HEK293 (cell line): ENCODE measurements at regions not wholly inside any gene's neighbourhood (a gene's known extent, or its start where the extent isn't known, plus 50 kb on each side); places are given as distances from the start of the nearest gene placed in this dataset.

Experiments used
- CTCF ChIA-PET: fragments of 350-600 bp; formaldehyde crosslinking; extraction: SDS; loops from one replicate; lab custom pipeline; 2021; ENCODE audit warnings: antibody characterized with exemption; lab: Yijun Ruan, JAX
- POLR2A ChIA-PET: fragments of 300-600 bp; formaldehyde crosslinking; extraction: SDS; loops from one replicate; lab custom pipeline; 2020; ENCODE audit warnings: antibody characterized with exemption, inconsistent platforms; lab: Yijun Ruan, JAX
- H3K27ac ChIP-seq: fragments of 200-500 bp; sonication (Bioruptor generic); 2 replicates; pipeline ENCODE4 v1.5.1; 2014; ENCODE audit warnings: low read depth, low read length, control low read depth, inconsistent platforms; ENCODE audit errors: extremely low read depth
- H3K36me3 ChIP-seq, 2 experiments: fragments of 200-500 bp in 1 of 2; sonication (Bioruptor generic) in 1 of 2; 1 replicate in 1 of 2; 2 replicates in 1 of 2; pipeline ENCODE4 v1.5.1; 2014 to 2017; ENCODE audit warnings: inconsistent platforms in 2 of 2, low read length in 2 of 2; ENCODE audit not compliant: control insufficient read depth in 2 of 2, insufficient read depth in 1 of 2
- H3K4me1 ChIP-seq: fragments of 200-500 bp; sonication (Bioruptor generic); 2 replicates; pipeline ENCODE4 v1.5.1; 2014; ENCODE audit warnings: mild to moderate bottlenecking, low read length, inconsistent platforms; ENCODE audit not compliant: control insufficient read depth, insufficient read depth
- H3K4me3 ChIP-seq: 2 replicates; pipeline ENCODE4 v1.5.1; 2011; ENCODE audit warnings: low read depth, mild to moderate bottlenecking, control low read depth, low read length, moderate library complexity
- H3K9me3 ChIP-seq: fragments of 200-500 bp; sonication (Bioruptor generic); 2 replicates; pipeline ENCODE4 v1.5.1; 2014; ENCODE audit warnings: low read depth, low read length, inconsistent platforms; ENCODE audit not compliant: control insufficient read depth, insufficient read depth
- GFI1B ChIP-seq: fragments of 450-650 bp; formaldehyde crosslinking; IDR thresholded peaks from 2 replicates; pipeline ENCODE4 v1.5.1; 2016; ENCODE audit warnings: missing biosample characterization, missing genetic modification characterization
- GLI4 ChIP-seq: fragments of 450-650 bp; formaldehyde crosslinking; IDR thresholded peaks from 2 replicates; pipeline ENCODE4 v1.5.1; 2016; ENCODE audit warnings: missing biosample characterization, missing genetic modification characterization
- GLIS2 ChIP-seq: fragments of 450-650 bp; formaldehyde crosslinking; IDR thresholded peaks from 2 replicates; pipeline ENCODE4 v1.5.1; 2016; ENCODE audit warnings: missing biosample characterization, missing genetic modification characterization
- KLF8 ChIP-seq: fragments of 450-650 bp; formaldehyde crosslinking; IDR thresholded peaks from 2 replicates; pipeline ENCODE4 v1.5.1; 2016; ENCODE audit warnings: missing biosample characterization, missing genetic modification characterization
- OVOL3 ChIP-seq: fragments of 450-650 bp; formaldehyde crosslinking; IDR thresholded peaks from 2 replicates; pipeline ENCODE4 v1.5.1; 2016; ENCODE audit warnings: missing biosample characterization, missing genetic modification characterization
- SALL2 ChIP-seq: fragments of 450-650 bp; formaldehyde crosslinking; IDR thresholded peaks from 2 replicates; pipeline ENCODE4 v1.5.0; 2017; ENCODE audit warnings: missing biosample characterization, mild to moderate bottlenecking, missing genetic modification characterization, borderline replicate concordance
- ZBTB21 ChIP-seq: fragments of 450-650 bp; formaldehyde crosslinking; IDR thresholded peaks from 2 replicates; pipeline ENCODE4 v1.5.1; 2017; ENCODE audit warnings: missing biosample characterization, missing genetic modification characterization
- ZFP3 ChIP-seq: fragments of 450-650 bp; formaldehyde crosslinking; IDR thresholded peaks from 2 replicates; pipeline ENCODE4 v1.5.1; 2016; ENCODE audit warnings: low read depth, missing biosample characterization, missing genetic modification characterization
- ZFP37 ChIP-seq: fragments of 450-650 bp; formaldehyde crosslinking; IDR thresholded peaks from 2 replicates; pipeline ENCODE4 v1.5.1; 2016; ENCODE audit warnings: missing biosample characterization, missing genetic modification characterization
- ZNF121 ChIP-seq: fragments of 450-650 bp; formaldehyde crosslinking; IDR thresholded peaks from 2 replicates; pipeline ENCODE4 v1.5.1; 2016; ENCODE audit warnings: missing biosample characterization, missing genetic modification characterization
- ZNF140 ChIP-seq: fragments of 450-650 bp; formaldehyde crosslinking; IDR thresholded peaks from 2 replicates; pipeline ENCODE4 v1.5.1; 2016; ENCODE audit warnings: missing biosample characterization, missing genetic modification characterization
- ZNF19 ChIP-seq: fragments of 450-650 bp; formaldehyde crosslinking; IDR thresholded peaks from 2 replicates; pipeline ENCODE4; 2016; ENCODE audit warnings: missing biosample characterization, missing genetic modification characterization, low read depth
- ZNF2 ChIP-seq: fragments of 450-650 bp; formaldehyde crosslinking; IDR thresholded peaks from 2 replicates; pipeline ENCODE4 v1.5.1; 2016; ENCODE audit warnings: missing biosample characterization, missing genetic modification characterization
- ZNF302 ChIP-seq: fragments of 450-650 bp; formaldehyde crosslinking; IDR thresholded peaks from 2 replicates; pipeline ENCODE4 v1.5.1; 2016; ENCODE audit warnings: missing biosample characterization, missing genetic modification characterization, low read depth
- ZNF366 ChIP-seq: fragments of 450-650 bp; formaldehyde crosslinking; conservative IDR thresholded peaks from 2 replicates; pipeline ENCODE4 v1.5.1; 2016; ENCODE audit warnings: missing biosample characterization, missing genetic modification characterization
- ZNF37A ChIP-seq: fragments of 450-650 bp; IDR thresholded peaks from 2 replicates; pipeline ENCODE4 v1.5.1; 2018; ENCODE audit warnings: missing biosample characterization, missing genetic modification characterization
- ZNF561 ChIP-seq: fragments of 450-650 bp; IDR thresholded peaks from 2 replicates; pipeline ENCODE4 v1.5.1; 2018; ENCODE audit warnings: missing biosample characterization, missing genetic modification characterization, borderline replicate concordance
- ZNF626 ChIP-seq: fragments of 450-650 bp; sonication (Bioruptor Pico); formaldehyde crosslinking; IDR thresholded peaks from 2 replicates; pipeline ENCODE4 v1.5.1; 2018; ENCODE audit warnings: missing biosample characterization, missing genetic modification characterization, inconsistent platforms
- ZNF629 ChIP-seq: fragments of 450-650 bp; formaldehyde crosslinking; IDR thresholded peaks from 2 replicates; pipeline ENCODE4 v1.5.1; 2017; ENCODE audit warnings: missing biosample characterization, missing genetic modification characterization
- ZNF670 ChIP-seq: fragments of 450-650 bp; formaldehyde crosslinking; IDR thresholded peaks from 2 replicates; pipeline ENCODE4 v1.5.1; 2016; ENCODE audit warnings: missing biosample characterization, missing genetic modification characterization, low read depth
- ZNF843 ChIP-seq: fragments of 450-650 bp; formaldehyde crosslinking; IDR thresholded peaks from 2 replicates; pipeline ENCODE4 v1.5.1; 2016; ENCODE audit warnings: missing biosample characterization, missing genetic modification characterization
- TF ChIP-seq, protein P1 (sequence below): fragments of 450-650 bp; formaldehyde crosslinking; IDR thresholded peaks from 2 replicates; pipeline ENCODE4 v1.5.1; 2016; ENCODE audit warnings: missing biosample characterization, missing genetic modification characterization
- TF ChIP-seq, protein P2 (sequence below): fragments of 450-650 bp; IDR thresholded peaks from 2 replicates; pipeline ENCODE4 v1.5.1; 2018; ENCODE audit warnings: missing biosample characterization, mild to moderate bottlenecking, missing genetic modification characterization
- TF ChIP-seq, protein P3 (sequence below): fragments of 450-650 bp; formaldehyde crosslinking; IDR thresholded peaks from 2 replicates; pipeline ENCODE4 v1.5.1; 2016; ENCODE audit warnings: missing biosample characterization, missing genetic modification characterization
- TF ChIP-seq, protein P4 (sequence below): fragments of 450-650 bp; formaldehyde crosslinking; IDR thresholded peaks from 2 replicates; pipeline ENCODE4 v1.5.1; 2016; ENCODE audit warnings: missing biosample characterization, missing genetic modification characterization, borderline replicate concordance
- TF ChIP-seq, protein P5 (sequence below): fragments of 450-650 bp; formaldehyde crosslinking; IDR thresholded peaks from 2 replicates; pipeline ENCODE4 v1.5.1; 2016; ENCODE audit warnings: missing biosample characterization, missing genetic modification characterization

DNA sequence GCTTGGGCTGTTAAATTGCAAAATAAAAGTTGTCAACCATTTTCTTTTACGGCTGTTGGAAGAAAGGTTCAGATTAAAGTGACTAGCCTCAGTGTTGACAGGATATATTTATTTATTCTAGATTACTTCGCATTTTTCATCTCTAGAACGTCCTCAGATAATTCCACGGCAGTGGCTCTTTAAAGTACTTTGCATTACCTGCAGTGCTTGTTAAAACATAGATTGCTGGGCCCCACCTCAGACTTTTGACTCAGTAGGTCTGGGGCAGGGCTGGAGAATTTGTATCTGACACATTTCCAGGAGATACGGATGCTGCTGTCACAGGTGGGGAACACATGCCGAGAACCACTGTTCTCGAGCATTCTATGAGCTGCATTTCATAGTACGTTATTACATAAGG, 292.7 kb downstream of the EDEM1 start (continued):
- TF ChIP-seq, protein P1, sequence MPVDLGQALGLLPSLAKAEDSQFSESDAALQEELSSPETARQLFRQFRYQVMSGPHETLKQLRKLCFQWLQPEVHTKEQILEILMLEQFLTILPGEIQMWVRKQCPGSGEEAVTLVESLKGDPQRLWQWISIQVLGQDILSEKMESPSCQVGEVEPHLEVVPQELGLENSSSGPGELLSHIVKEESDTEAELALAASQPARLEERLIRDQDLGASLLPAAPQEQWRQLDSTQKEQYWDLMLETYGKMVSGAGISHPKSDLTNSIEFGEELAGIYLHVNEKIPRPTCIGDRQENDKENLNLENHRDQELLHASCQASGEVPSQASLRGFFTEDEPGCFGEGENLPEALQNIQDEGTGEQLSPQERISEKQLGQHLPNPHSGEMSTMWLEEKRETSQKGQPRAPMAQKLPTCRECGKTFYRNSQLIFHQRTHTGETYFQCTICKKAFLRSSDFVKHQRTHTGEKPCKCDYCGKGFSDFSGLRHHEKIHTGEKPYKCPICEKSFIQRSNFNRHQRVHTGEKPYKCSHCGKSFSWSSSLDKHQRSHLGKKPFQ (tag by site-specific recombination) = no peak
- TF ChIP-seq ZFP3 (no peak), ZNF561 (tag by site-specific recombination) (no peak), ZNF302 (tag by site-specific recombination) (no peak), ZNF626 (tag by site-specific recombination) (no peak), SALL2 (tag by site-specific recombination) (no peak), ZNF140 (tag by site-specific recombination) (no peak), KLF8 (tag by site-specific recombination) (no peak), ZNF37A (tag by site-specific recombination) (no peak), OVOL3 (no peak)
- TF ChIP-seq, protein P2, sequence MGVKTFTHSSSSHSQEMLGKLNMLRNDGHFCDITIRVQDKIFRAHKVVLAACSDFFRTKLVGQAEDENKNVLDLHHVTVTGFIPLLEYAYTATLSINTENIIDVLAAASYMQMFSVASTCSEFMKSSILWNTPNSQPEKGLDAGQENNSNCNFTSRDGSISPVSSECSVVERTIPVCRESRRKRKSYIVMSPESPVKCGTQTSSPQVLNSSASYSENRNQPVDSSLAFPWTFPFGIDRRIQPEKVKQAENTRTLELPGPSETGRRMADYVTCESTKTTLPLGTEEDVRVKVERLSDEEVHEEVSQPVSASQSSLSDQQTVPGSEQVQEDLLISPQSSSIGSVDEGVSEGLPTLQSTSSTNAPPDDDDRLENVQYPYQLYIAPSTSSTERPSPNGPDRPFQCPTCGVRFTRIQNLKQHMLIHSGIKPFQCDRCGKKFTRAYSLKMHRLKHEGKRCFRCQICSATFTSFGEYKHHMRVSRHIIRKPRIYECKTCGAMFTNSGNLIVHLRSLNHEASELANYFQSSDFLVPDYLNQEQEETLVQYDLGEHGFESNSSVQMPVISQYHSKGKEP = no peak
- TF ChIP-seq, protein P3, sequence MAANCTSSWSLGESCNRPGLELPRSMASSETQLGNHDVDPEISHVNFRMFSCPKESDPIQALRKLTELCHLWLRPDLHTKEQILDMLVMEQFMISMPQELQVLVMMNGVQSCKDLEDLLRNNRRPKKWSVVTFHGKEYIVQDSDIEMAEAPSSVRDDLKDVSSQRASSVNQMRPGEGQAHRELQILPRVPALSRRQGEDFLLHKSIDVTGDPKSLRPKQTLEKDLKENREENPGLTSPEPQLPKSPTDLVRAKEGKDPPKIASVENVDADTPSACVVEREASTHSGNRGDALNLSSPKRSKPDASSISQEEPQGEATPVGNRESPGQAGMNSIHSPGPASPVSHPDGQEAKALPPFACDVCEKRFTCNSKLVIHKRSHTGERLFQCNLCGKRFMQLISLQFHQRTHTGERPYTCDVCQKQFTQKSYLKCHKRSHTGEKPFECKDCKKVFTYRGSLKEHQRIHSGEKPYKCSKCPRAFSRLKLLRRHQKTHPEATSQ = no peak
- TF ChIP-seq, protein P4, sequence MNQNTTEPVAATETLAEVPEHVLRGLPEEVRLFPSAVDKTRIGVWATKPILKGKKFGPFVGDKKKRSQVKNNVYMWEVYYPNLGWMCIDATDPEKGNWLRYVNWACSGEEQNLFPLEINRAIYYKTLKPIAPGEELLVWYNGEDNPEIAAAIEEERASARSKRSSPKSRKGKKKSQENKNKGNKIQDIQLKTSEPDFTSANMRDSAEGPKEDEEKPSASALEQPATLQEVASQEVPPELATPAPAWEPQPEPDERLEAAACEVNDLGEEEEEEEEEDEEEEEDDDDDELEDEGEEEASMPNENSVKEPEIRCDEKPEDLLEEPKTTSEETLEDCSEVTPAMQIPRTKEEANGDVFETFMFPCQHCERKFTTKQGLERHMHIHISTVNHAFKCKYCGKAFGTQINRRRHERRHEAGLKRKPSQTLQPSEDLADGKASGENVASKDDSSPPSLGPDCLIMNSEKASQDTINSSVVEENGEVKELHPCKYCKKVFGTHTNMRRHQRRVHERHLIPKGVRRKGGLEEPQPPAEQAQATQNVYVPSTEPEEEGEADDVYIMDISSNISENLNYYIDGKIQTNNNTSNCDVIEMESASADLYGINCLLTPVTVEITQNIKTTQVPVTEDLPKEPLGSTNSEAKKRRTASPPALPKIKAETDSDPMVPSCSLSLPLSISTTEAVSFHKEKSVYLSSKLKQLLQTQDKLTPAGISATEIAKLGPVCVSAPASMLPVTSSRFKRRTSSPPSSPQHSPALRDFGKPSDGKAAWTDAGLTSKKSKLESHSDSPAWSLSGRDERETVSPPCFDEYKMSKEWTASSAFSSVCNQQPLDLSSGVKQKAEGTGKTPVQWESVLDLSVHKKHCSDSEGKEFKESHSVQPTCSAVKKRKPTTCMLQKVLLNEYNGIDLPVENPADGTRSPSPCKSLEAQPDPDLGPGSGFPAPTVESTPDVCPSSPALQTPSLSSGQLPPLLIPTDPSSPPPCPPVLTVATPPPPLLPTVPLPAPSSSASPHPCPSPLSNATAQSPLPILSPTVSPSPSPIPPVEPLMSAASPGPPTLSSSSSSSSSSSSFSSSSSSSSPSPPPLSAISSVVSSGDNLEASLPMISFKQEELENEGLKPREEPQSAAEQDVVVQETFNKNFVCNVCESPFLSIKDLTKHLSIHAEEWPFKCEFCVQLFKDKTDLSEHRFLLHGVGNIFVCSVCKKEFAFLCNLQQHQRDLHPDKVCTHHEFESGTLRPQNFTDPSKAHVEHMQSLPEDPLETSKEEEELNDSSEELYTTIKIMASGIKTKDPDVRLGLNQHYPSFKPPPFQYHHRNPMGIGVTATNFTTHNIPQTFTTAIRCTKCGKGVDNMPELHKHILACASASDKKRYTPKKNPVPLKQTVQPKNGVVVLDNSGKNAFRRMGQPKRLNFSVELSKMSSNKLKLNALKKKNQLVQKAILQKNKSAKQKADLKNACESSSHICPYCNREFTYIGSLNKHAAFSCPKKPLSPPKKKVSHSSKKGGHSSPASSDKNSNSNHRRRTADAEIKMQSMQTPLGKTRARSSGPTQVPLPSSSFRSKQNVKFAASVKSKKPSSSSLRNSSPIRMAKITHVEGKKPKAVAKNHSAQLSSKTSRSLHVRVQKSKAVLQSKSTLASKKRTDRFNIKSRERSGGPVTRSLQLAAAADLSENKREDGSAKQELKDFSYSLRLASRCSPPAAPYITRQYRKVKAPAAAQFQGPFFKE (tag by site-specific recombination) = no peak

DNA sequence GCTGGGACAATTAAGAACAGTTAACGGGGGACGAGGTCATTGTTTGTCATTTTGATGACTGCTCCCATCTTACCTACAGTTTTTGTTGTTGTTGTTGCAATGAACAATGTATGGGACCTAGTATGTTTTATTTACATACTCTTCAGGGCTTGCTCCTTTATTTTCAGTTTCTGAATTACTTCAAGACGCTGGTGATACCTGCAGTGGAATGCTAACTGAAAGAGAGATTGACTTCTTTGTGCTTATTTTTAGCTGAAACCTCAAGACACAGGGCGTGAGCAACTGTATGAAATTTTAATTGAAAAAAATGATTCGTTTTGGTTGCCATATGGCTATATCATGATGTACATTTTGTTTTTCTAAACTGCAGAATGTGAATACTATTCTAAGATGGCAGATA, 297.9 kb downstream of the EDEM1 start:
- POLR2A ChIA-PET = no interaction called here
- H3K4me1 ChIP-seq = no peaks in the 10 kb centered on the region
- CTCF ChIA-PET = no interaction called here
- no peaks in the 10 kb centered on the region for H3K9me3 ChIP-seq
- no peaks in the 10 kb centered on the region for H3K36me3 ChIP-seq
- no peak overlapping the region for H3K4me3 ChIP-seq
- H3K27ac ChIP-seq = no peak overlapping the region
- TF ChIP-seq ZNF366 (tag by site-specific recombination) (no peak), ZNF19 (tag by site-specific recombination) (no peak), ZBTB21 (tag by site-specific recombination) (no peak), ZNF670 (tag by site-specific recombination) (no peak), ZFP37 (no peak), GLIS2 (tag by site-specific recombination) (no peak), GLI4 (tag by site-specific recombination) (no peak), GFI1B (no peak), ZNF2 (tag by site-specific recombination) (no peak), ZNF121 (tag by site-specific recombination) (no peak), ZNF302 (tag by site-specific recombination) (no peak), ZNF843 (tag by site-specific recombination) (no peak), ZNF140 (tag by site-specific recombination) (no peak), ZNF629 (tag by site-specific recombination) (no peak)
- TF ChIP-seq, protein P5, sequence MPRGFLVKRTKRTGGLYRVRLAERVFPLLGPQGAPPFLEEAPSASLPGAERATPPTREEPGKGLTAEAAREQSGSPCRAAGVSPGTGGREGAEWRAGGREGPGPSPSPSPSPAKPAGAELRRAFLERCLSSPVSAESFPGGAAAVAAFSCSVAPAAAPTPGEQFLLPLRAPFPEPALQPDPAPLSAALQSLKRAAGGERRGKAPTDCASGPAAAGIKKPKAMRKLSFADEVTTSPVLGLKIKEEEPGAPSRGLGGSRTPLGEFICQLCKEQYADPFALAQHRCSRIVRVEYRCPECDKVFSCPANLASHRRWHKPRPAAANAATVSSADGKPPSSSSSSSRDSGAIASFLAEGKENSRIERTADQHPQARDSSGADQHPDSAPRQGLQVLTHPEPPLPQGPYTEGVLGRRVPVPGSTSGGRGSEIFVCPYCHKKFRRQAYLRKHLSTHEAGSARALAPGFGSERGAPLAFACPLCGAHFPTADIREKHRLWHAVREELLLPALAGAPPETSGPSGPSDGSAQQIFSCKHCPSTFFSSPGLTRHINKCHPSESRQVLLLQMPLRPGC (tag by site-specific recombination) = no peak
